Fibroblast of villous mesenchyme (primary cell): ENCODE measurements at regions not wholly inside any gene's neighbourhood (a gene's known extent, or its start where the extent isn't known, plus 50 kb on each side); places are given as distances from the start of the nearest gene placed in this dataset.
A peak's percentile ranks its signal among the peaks of the same experiment; 100 is the strongest.

Experiments used
- DNase-seq: peaks from one replicate; pipeline ENCODE4 v3.0.0-alpha.2; 2010; ENCODE audit warnings: low read depth
- H3K4me3 ChIP-seq: 2 replicates; pipeline ENCODE4 v1.5.1; 2011; ENCODE audit warnings: low read depth, mild to moderate bottlenecking, low read length
- TF ChIP-seq, protein P1 (sequence below): IDR thresholded peaks from 2 replicates; pipeline ENCODE4 v1.5.1; 2012; ENCODE audit warnings: low read depth, mild to moderate bottlenecking, low read length; ENCODE audit not compliant: insufficient read depth

DNA sequence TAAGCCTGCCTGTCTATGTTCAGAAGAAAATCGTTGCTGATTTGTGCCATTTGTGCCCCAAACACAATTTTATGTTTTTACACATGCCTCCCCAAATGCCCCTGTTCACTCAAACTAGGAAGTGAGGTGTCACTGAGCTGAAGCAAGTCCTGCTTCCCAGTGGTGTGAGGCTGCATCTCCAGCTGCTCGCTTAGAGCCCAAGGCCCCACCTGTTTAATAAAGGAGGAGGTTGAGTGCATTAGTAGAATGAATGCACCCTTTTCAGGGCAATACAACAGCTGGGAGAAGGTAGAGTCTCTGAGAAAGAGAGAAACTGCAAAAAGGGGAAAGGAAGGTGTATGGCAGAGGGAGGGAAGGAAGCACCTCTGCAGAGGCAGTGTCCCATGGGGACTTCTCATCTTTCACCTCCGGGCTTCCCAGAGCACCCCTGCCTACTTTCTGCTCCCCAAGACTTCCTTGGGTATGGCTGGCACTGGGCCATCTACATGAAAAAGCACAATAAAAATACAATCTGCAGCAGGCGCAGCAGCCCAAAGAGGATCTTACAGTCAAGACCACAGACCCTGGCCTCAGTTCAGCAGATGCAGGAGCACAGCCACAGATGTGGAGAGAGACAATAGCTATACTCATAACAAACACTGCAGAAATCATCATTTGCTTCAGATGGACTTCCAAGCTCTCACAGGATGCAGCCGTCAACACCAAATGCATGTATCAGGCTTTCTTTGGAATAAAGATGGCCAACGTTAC is 165.9 kb downstream of the POLR2M start:
- DNase-seq: no peak
- TF ChIP-seq, protein P1, sequence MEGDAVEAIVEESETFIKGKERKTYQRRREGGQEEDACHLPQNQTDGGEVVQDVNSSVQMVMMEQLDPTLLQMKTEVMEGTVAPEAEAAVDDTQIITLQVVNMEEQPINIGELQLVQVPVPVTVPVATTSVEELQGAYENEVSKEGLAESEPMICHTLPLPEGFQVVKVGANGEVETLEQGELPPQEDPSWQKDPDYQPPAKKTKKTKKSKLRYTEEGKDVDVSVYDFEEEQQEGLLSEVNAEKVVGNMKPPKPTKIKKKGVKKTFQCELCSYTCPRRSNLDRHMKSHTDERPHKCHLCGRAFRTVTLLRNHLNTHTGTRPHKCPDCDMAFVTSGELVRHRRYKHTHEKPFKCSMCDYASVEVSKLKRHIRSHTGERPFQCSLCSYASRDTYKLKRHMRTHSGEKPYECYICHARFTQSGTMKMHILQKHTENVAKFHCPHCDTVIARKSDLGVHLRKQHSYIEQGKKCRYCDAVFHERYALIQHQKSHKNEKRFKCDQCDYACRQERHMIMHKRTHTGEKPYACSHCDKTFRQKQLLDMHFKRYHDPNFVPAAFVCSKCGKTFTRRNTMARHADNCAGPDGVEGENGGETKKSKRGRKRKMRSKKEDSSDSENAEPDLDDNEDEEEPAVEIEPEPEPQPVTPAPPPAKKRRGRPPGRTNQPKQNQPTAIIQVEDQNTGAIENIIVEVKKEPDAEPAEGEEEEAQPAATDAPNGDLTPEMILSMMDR: no peak
- H3K4me3 ChIP-seq: no peak overlapping the region

DNA sequence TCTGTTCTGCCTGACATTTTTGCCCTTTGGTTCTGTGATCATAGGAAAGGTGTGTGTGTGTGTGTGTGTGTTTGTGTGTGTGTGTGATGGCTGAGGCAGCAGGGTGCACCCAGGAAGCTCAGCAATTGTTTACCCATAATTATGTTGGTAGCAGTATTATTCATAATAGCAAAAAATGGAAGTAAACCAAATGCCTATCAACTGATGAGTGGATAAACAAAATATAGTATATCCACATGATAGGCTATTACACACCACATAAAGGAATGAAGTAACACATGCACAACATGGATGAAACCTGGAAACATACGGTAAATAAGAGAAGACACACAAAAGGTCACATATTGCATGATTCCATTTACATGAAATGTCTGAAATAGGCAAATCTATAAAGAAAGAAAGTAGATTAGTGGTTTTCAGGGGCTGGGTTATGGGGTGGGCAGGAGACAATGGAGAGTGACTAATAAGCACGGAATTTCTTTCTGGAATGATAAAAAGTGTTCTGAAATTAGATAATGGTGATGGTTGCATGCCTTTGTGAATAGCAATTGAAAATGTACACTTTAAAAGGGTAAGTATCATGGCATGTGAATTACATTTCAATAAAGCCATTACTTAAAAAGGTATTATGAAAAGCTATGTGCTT is 167.2 kb downstream of the POLR2M start:
- no peak for DNase-seq
- no peak overlapping the region for H3K4me3 ChIP-seq
- TF ChIP-seq, protein P1: no peak

GRCh38 chr15:57875347-57875746 is 168.8 kb downstream of the POLR2M start:
- H3K4me3 ChIP-seq: no peak overlapping the region
- DNase-seq: no peak
- TF ChIP-seq, protein P1: no peak

DNA sequence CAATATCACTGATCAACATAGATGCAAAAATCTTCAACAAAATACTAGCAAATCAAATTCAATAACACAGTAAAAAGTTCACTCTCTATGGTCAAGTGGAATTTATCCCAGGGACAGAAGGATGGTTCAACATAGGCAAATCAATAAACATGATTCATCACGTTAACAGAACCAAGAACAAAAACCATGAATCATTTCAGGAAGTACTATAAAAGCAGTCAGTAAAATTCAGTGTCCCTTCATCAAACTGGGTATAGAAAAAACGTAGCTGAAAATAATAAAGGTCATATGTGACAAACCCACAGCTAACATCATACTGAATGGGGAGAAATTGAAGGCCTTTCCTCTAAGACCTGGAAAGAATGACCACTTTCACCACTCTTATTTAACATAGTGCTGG is 172.1 kb downstream of the POLR2M start:
- DNase-seq: no peak
- TF ChIP-seq, protein P1: no peak
- no peak overlapping the region for H3K4me3 ChIP-seq

- H3K4me3 ChIP-seq: no peak overlapping the region
- TF ChIP-seq, protein P1: no peak
- DNase-seq: peak; percentile 74
Measured at GRCh38 chr15:57881361-57881760, 174.8 kb downstream of the POLR2M start.

- no peak for DNase-seq
- H3K4me3 ChIP-seq: no peak overlapping the region
- TF ChIP-seq, protein P1: no peak
Measured at GRCh38 chr15:57881972-57882371, 175.5 kb downstream of the POLR2M start.
